Left ventricle myocardium inferior (tissue), 1 donor: ENCODE measurements at regions not wholly inside any gene's neighbourhood (a gene's known extent, or its start where the extent isn't known, plus 50 kb on each side); places are given as distances from the start of the nearest gene placed in this dataset.

Experiments used
- DNase-seq: peaks from one replicate; pipeline ENCODE4 v3.0.0-alpha.2; 2020
- H3K27ac ChIP-seq: fragments of 200-600 bp; replicated peaks from 2 replicates; pipeline ENCODE4 v1.8.0; 2021
- H3K27me3 ChIP-seq: fragments of 200-600 bp; 2 replicates; pipeline ENCODE4 v1.8.0; 2021; ENCODE audit warnings: low read depth
- H3K36me3 ChIP-seq: fragments of 200-600 bp; 2 replicates; pipeline ENCODE4 v1.8.0; 2021
- H3K4me1 ChIP-seq: fragments of 200-600 bp; 2 replicates; pipeline ENCODE4 v1.8.0; 2021
- H3K4me3 ChIP-seq: fragments of 200-600 bp; 2 replicates; pipeline ENCODE4 v1.8.0; 2021; ENCODE audit warnings: mild to moderate bottlenecking, moderate library complexity
- H3K9me3 ChIP-seq: fragments of 200-600 bp; replicated peaks from 2 replicates; pipeline ENCODE4 v1.8.0; 2021
- intact Hi-C: fragments of 100-400 bp; cut with micrococcal nuclease; formaldehyde crosslinking; loops from one replicate; pipeline ENCODE4 v1.11.0; 2022
- TF ChIP-seq, protein P1 (sequence below): fragments of 200-600 bp; IDR thresholded peaks from 2 replicates; pipeline ENCODE4 v1.8.0; 2021; ENCODE audit warnings: antibody characterized with exemption, mild to moderate bottlenecking, borderline replicate concordance
- donor health status: DM: no; HTN: yes; CAD: no; lungs with severe emphysema.

DNA sequence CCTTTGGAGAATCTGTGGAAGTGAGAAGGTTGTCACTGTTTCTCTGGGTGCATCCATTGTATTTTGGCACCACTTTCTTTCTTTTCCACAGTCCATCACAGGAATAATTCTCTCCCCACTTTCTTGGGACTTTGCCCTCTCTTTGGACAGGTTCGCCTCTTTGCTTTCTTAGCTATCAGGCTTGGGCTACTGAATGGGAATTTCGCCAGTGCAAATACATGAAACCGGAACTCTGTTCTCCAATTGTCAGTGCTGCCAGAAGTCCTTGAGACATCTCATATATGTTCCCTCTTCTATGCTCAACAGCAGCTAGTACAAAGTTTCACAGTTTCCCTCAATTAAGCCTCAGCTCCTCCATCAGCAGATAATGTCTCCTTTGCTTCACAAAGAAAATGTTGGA, 76.2 kb downstream of the NABP1 start:
- intact Hi-C loops, result no loop called here
- H3K36me3 ChIP-seq, result no peaks in the 10 kb centered on the region
- H3K4me3 ChIP-seq, result no peak overlapping the region
- no peak overlapping the region for H3K27ac ChIP-seq
- H3K27me3 ChIP-seq, result no peaks in the 10 kb centered on the region
- no peak for DNase-seq
- TF ChIP-seq, protein P1, sequence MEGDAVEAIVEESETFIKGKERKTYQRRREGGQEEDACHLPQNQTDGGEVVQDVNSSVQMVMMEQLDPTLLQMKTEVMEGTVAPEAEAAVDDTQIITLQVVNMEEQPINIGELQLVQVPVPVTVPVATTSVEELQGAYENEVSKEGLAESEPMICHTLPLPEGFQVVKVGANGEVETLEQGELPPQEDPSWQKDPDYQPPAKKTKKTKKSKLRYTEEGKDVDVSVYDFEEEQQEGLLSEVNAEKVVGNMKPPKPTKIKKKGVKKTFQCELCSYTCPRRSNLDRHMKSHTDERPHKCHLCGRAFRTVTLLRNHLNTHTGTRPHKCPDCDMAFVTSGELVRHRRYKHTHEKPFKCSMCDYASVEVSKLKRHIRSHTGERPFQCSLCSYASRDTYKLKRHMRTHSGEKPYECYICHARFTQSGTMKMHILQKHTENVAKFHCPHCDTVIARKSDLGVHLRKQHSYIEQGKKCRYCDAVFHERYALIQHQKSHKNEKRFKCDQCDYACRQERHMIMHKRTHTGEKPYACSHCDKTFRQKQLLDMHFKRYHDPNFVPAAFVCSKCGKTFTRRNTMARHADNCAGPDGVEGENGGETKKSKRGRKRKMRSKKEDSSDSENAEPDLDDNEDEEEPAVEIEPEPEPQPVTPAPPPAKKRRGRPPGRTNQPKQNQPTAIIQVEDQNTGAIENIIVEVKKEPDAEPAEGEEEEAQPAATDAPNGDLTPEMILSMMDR, result no peak
- no peaks in the 10 kb centered on the region for H3K9me3 ChIP-seq
- H3K4me1 ChIP-seq, result no peaks in the 10 kb centered on the region

DNA sequence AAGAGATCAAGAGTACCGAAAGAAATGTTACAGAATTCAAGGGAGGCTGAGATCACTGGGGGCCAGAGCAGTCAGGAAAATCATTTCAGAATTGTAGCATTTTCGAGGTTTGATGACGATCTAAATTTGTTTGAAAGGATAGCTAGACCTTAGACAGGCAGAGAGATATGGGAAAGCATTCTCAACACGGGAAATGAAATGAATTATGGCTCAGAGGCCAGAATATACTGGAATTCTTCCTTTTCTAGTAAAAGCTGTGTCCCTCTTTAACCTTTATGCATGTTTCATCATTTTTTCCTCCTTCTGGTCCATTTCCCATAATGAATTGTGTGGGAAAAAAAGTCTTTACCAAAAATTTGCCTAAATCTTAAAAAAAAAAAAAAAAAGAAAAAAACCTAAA, 78.8 kb downstream of the NABP1 start:
- Histone ChIP-seq H3K9me3 (no peaks in the 10 kb centered on the region), H3K4me3 (no peak overlapping the region), H3K27ac (no peak overlapping the region), H3K4me1 (no peaks in the 10 kb centered on the region), H3K27me3 (no peaks in the 10 kb centered on the region), H3K36me3 (no peaks in the 10 kb centered on the region)
- intact Hi-C loops, result no loop called here
- DNase-seq, result no peak
- TF ChIP-seq, protein P1, result no peak

DNA sequence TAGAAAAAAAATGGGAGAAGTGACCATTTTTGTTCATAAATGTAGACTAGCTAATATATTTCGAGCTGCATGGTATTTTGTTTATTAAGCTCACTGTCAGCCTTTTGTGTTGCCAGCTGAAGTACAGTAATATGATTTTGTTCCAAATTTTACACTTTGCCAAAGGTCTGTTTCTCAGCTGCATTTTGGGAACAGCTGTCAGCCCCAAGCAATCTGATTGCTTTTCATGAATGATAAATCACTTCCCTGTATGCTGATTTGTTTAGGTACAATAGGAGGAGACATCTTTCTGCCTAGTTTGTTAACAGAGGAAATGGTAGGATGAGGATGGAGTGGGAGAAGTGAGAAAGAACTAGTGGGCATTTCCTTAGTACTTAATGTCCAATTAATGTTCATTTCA, 79.3 kb downstream of the NABP1 start:
- no peak overlapping the region for H3K4me3 ChIP-seq
- no peaks in the 10 kb centered on the region for H3K4me1 ChIP-seq
- H3K36me3 ChIP-seq, result no peaks in the 10 kb centered on the region
- no peaks in the 10 kb centered on the region for H3K9me3 ChIP-seq
- TF ChIP-seq, protein P1, result no peak
- H3K27ac ChIP-seq, result no peak overlapping the region
- intact Hi-C loops, result no loop called here
- DNase-seq, result no peak
- no peaks in the 10 kb centered on the region for H3K27me3 ChIP-seq

DNA sequence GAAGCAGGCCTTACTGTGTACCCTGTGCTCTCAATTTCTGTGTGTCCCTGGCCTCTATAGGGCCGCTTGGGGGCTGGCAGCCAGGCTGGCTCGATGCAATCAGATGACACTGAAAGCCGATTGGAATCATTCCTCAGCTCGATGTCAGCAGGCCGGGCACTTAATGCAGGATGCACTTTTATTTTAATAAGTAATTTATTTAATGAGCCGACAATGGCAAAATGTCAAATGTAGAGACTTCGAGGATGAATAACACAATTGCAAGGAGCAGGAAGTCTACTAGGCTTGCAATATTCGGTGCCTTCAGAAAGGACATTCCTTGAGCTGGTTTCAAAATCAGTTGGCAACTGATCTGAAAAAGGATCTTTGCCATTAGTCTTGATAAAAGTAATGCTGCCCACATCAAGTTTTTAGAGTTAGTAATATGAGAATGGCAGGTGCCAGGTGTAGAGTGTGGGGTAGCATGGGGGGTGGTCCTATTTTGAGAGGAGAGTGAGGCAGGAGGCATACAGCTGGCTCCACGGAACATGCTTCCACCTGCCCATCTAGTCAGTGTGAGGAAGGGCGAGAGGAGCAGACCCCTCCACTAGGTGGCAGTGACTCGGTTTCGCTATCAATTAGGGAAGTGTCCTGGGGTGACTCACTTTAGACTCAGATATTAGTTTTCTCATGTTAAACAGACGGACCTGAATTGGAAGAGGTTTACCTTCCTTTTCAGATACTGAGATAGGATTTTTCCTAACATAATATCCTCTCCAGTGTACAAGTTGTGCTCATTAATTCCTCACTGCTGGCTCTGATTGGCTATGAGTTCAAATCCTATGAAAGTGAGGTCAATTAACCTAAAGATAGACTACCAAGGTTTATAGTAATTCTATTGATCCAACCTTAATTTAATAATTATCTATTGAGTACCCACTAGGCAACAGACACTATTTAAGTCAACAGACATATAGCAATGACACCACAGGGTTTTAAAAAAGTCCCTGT, 80.9 kb downstream of the NABP1 start:
- intact Hi-C loops, result no loop called here
- no peaks in the 10 kb centered on the region for H3K36me3 ChIP-seq
- no peak overlapping the region for H3K4me3 ChIP-seq
- no peak for DNase-seq
- H3K27me3 ChIP-seq, result no peaks in the 10 kb centered on the region
- H3K27ac ChIP-seq, result no peak overlapping the region
- no peaks in the 10 kb centered on the region for H3K9me3 ChIP-seq
- H3K4me1 ChIP-seq, result no peaks in the 10 kb centered on the region
- TF ChIP-seq, protein P1, result peak; percentile 61

DNA sequence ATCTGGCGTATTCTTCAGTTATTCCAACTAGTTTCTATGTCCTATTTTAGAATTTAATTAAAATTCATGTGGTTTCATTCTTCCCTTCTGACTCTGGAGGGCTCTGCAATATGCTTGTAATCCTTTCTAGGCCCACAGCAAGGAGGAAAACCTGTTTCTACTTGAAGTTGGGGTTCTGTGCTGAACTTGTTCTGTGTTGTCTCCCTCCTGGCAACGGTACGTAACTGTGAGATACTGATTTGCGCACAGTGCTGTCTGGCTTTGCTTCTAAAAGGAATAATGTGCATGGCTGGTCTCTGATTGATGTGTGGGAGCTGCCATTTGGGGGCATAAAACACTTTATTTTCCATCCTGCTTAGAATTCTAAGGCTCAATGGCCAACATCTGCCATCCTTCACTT, 81.7 kb downstream of the NABP1 start:
- Histone ChIP-seq H3K9me3 (no peaks in the 10 kb centered on the region), H3K27me3 (no peaks in the 10 kb centered on the region), H3K4me1 (no peaks in the 10 kb centered on the region), H3K36me3 (no peaks in the 10 kb centered on the region), H3K27ac (no peak overlapping the region), H3K4me3 (no peak overlapping the region)
- TF ChIP-seq, protein P1, result no peak
- intact Hi-C loops, result no loop called here
- DNase-seq, result no peak
